Keratinocyte (primary cell): ENCODE measurements at regions not wholly inside any gene's neighbourhood (a gene's known extent, or its start where the extent isn't known, plus 50 kb on each side); places are given as distances from the start of the nearest gene placed in this dataset.

Source experiments
- DNase-seq: peaks from one replicate; pipeline ENCODE4 v3.0.0-alpha.2; 2011; ENCODE audit warnings: low read depth, missing footprints, low spot score
- FAIRE-seq: peaks from 2 replicates; lab custom pipeline; 2011; peaks lifted over from hg19 to GRCh38; lab: Jason Lieb, UNC
- H2AFZ ChIP-seq: 2 replicates; pipeline ENCODE4 v1.6.0; 2012; ENCODE audit warnings: low read length, control low read depth, inconsistent platforms; ENCODE audit not compliant: control insufficient read depth
- H3K27ac ChIP-seq: 2 replicates; pipeline ENCODE4 v1.5.1; 2011; ENCODE audit warnings: low read length; ENCODE audit not compliant: control insufficient read depth, insufficient read depth
- H3K27me3 ChIP-seq: 3 replicates; pipeline ENCODE4 v1.6.0; 2011; ENCODE audit warnings: low read length; ENCODE audit not compliant: control insufficient read depth, insufficient read depth; ENCODE audit errors: extremely low read depth
- H3K36me3 ChIP-seq, 2 experiments: 2 replicates in 1 of 2; 3 replicates in 1 of 2; pipeline ENCODE4 v1.5.1; 2011; ENCODE audit warnings: low read length in 2 of 2, mild to moderate bottlenecking in 1 of 2; ENCODE audit not compliant: control insufficient read depth in 2 of 2, insufficient read depth in 2 of 2; ENCODE audit errors: extremely low read depth in 1 of 2
- H3K4me1 ChIP-seq: 3 replicates; pipeline ENCODE4 v1.5.1; 2011; ENCODE audit warnings: low read length; ENCODE audit not compliant: control insufficient read depth, insufficient read depth; ENCODE audit errors: extremely low read depth
- H3K4me2 ChIP-seq: 3 replicates; pipeline ENCODE4 v1.6.0; 2011; ENCODE audit warnings: low read depth, low read length; ENCODE audit not compliant: control insufficient read depth, insufficient read depth; ENCODE audit errors: extremely low read depth
- H3K4me3 ChIP-seq, 3 experiments: fragments of 200-600 bp in 1 of 3; sonication (generic) in 1 of 3; 2 replicates in 2 of 3; 3 replicates in 1 of 3; pipeline ENCODE4 v1.5.1; 2011 to 2016; ENCODE audit warnings: low read length in 3 of 3, mild to moderate bottlenecking in 3 of 3, control low read depth in 2 of 3, inconsistent platforms in 1 of 3, low read depth in 1 of 3, mixed read lengths in 1 of 3, mixed run types in 1 of 3, moderate library complexity in 1 of 3; ENCODE audit not compliant: control insufficient read depth in 2 of 3, insufficient read depth in 2 of 3; ENCODE audit errors: extremely low read depth in 1 of 3
- H3K79me2 ChIP-seq: 2 replicates; pipeline ENCODE4 v1.6.0; 2012; ENCODE audit warnings: low read length; ENCODE audit not compliant: control insufficient read depth, insufficient read depth
- H3K9ac ChIP-seq: 3 replicates; pipeline ENCODE4 v1.6.0; 2011; ENCODE audit warnings: low read length; ENCODE audit not compliant: control insufficient read depth, insufficient read depth; ENCODE audit errors: extremely low read depth
- H3K9me1 ChIP-seq: 3 replicates; pipeline ENCODE4 v1.6.0; 2011; ENCODE audit warnings: low read length; ENCODE audit not compliant: control insufficient read depth, insufficient read depth; ENCODE audit errors: extremely low read depth
- H3K9me3 ChIP-seq: 2 replicates; pipeline ENCODE4 v1.5.1; 2012; ENCODE audit warnings: low read depth, low read length; ENCODE audit not compliant: control insufficient read depth
- H4K20me1 ChIP-seq: 3 replicates; pipeline ENCODE4 v1.6.0; 2011; ENCODE audit warnings: low read length; ENCODE audit not compliant: control insufficient read depth, insufficient read depth; ENCODE audit errors: extremely low read depth
- EZH2 ChIP-seq: IDR thresholded peaks from one replicate; pipeline ENCODE4 v1.6.1; 2012; ENCODE audit warnings: inconsistent platforms, mild to moderate bottlenecking, low read length, moderate library complexity
- dilution Hi-C: fragments of 300-500 bp; cut with MboI; formaldehyde crosslinking; loops from one replicate; pipeline ENCODE4 v1.7.0; 2020; ENCODE audit warnings: low sequenced_read_pairs; ENCODE audit not compliant: extremely low pct_ligation_motif_present
- TF ChIP-seq, protein P1 (sequence below), 3 experiments: IDR thresholded peaks in 1 of 3; conservative IDR thresholded peaks in 1 of 3; optimal IDR thresholded peaks in 1 of 3; 2 replicates in 2 of 3; 3 replicates in 1 of 3; pipeline versions ENCODE3 to v1.5.1; 2011; ENCODE audit warnings: low read length in 3 of 3, mild to moderate bottlenecking in 3 of 3, moderate library complexity in 2 of 3, control low read depth in 1 of 3, inconsistent platforms in 1 of 3; ENCODE audit not compliant: insufficient read depth in 2 of 3; ENCODE audit errors: extremely low read depth in 1 of 3

- no peaks in the 10 kb centered on the region for H3K27me3 ChIP-seq
- dilution Hi-C loops = no loop called here
- FAIRE-seq = no peak
Observed at GRCh38 chr13:93036380-93036779, 190.2 kb upstream of the GPC6 start.

GRCh38 chr13:93037780-93038179, 188.8 kb upstream of the GPC6 start:
- DNase-seq (no peak), FAIRE-seq (no peak)
- Histone ChIP-seq H4K20me1 (no peaks in the 10 kb centered on the region), H2AFZ (no peak overlapping the region), H3K4me3 (no peak overlapping the region), H3K79me2 (no peaks in the 10 kb centered on the region), H3K9ac (no peak overlapping the region), H3K9me1 (no peaks in the 10 kb centered on the region), H3K27ac (no peak overlapping the region), H3K27me3 (no peaks in the 10 kb centered on the region), H3K36me3 (no peaks in the 10 kb centered on the region), H3K4me2 (no peak overlapping the region), H3K4me1 (no peaks in the 10 kb centered on the region), H3K9me3 (no peaks in the 10 kb centered on the region)
- TF ChIP-seq EZH2 = no peak
- TF ChIP-seq, protein P1, sequence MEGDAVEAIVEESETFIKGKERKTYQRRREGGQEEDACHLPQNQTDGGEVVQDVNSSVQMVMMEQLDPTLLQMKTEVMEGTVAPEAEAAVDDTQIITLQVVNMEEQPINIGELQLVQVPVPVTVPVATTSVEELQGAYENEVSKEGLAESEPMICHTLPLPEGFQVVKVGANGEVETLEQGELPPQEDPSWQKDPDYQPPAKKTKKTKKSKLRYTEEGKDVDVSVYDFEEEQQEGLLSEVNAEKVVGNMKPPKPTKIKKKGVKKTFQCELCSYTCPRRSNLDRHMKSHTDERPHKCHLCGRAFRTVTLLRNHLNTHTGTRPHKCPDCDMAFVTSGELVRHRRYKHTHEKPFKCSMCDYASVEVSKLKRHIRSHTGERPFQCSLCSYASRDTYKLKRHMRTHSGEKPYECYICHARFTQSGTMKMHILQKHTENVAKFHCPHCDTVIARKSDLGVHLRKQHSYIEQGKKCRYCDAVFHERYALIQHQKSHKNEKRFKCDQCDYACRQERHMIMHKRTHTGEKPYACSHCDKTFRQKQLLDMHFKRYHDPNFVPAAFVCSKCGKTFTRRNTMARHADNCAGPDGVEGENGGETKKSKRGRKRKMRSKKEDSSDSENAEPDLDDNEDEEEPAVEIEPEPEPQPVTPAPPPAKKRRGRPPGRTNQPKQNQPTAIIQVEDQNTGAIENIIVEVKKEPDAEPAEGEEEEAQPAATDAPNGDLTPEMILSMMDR (optimal IDR thresholded peaks at IDR 0.05 in 1 of 3, IDR thresholded peaks at IDR 0.05 in 1 of 3, conservative IDR thresholded peaks at IDR 0.05 in 1 of 3; ENCODE audit: extremely low read depth in 1 of 3, insufficient read depth in 2 of 3, low read length in 3 of 3) = no peak
- dilution Hi-C loops = no loop called here

More at GRCh38 chr13:93036380-93036779, 190.2 kb upstream of the GPC6 start:
- TF ChIP-seq, protein P1 (optimal IDR thresholded peaks at IDR 0.05 in 1 of 3, IDR thresholded peaks at IDR 0.05 in 1 of 3, conservative IDR thresholded peaks at IDR 0.05 in 1 of 3; ENCODE audit: extremely low read depth in 1 of 3, insufficient read depth in 2 of 3, low read length in 3 of 3) = no peak
- no peak for TF ChIP-seq EZH2
- H4K20me1 ChIP-seq = no peaks in the 10 kb centered on the region
- H3K79me2 ChIP-seq = no peaks in the 10 kb centered on the region
- H3K9me3 ChIP-seq = no peaks in the 10 kb centered on the region
- no peak for DNase-seq
- H3K9ac ChIP-seq = no peak overlapping the region
- no peaks in the 10 kb centered on the region for H3K9me1 ChIP-seq
- H3K36me3 ChIP-seq = no peaks in the 10 kb centered on the region
- H3K4me2 ChIP-seq = no peak overlapping the region
- H3K4me1 ChIP-seq = no peaks in the 10 kb centered on the region
- no peak overlapping the region for H2AFZ ChIP-seq
- H3K4me3 ChIP-seq = no peak overlapping the region
- H3K27ac ChIP-seq = no peak overlapping the region
